HG03571 (cell line): ENCODE measurements at regions not wholly inside any gene's neighbourhood (a gene's known extent, or its start where the extent isn't known, plus 50 kb on each side); places are given as distances from the start of the nearest gene placed in this dataset.
"Not testable (repeated sequence)": the region's sequence is repeated elsewhere in the genome, so short reads cannot be mapped to it uniquely, and the experiment has no call there.

Source experiments
- ATAC-seq: cut with Tn5 transposase; IDR thresholded peaks from one replicate; pipeline ENCODE4 v1.9.1; 2021; ENCODE audit not compliant: unreplicated experiment

GRCh38 chr14:52124791-52125684, 56.2 kb upstream of the NID2 start:
- ATAC-seq = no peak

GRCh38 chr14:52122163-52122562, 53.3 kb upstream of the NID2 start:
- ATAC-seq = not testable (repeated sequence)

GRCh38 chr14:52121441-52121840, 52.6 kb upstream of the NID2 start:
- no peak for ATAC-seq

- ATAC-seq = no peak
Measured at GRCh38 chr14:52119030-52119429, 50.2 kb upstream of the NID2 start.
